Endometrium (tissue), 2 donors: ENCODE measurements at regions not wholly inside any gene's neighbourhood (a gene's known extent, or its start where the extent isn't known, plus 50 kb on each side); places are given as distances from the start of the nearest gene placed in this dataset.
"Not testable (repeated sequence)": the region's sequence is repeated elsewhere in the genome, so short reads cannot be mapped to it uniquely, and the experiment has no call there.

Source experiments
- FAIRE-seq: peaks from 2 replicates; lab custom pipeline; 2012; peaks lifted over from hg19 to GRCh38; lab: Jason Lieb, UNC
- donor health status: control.
- donor health status: control.

GRCh38 chr17:71646890-71647289 is 473.9 kb upstream of the SOX9 start:
- FAIRE-seq = not testable (repeated sequence)

- not testable (repeated sequence) for FAIRE-seq
Measured at GRCh38 chr17:71648342-71648741, 472.5 kb upstream of the SOX9 start.

GRCh38 chr17:71649941-71650350 is 470.9 kb upstream of the SOX9 start:
- no peak for FAIRE-seq

- no peak for FAIRE-seq
Measured at GRCh38 chr17:71655542-71655941, 465.3 kb upstream of the SOX9 start.

- no peak for FAIRE-seq
Measured at GRCh38 chr17:71656964-71657858, 463.6 kb upstream of the SOX9 start.

GRCh38 chr17:71658996-71659395 is 461.8 kb upstream of the SOX9 start:
- FAIRE-seq = no peak

DNA sequence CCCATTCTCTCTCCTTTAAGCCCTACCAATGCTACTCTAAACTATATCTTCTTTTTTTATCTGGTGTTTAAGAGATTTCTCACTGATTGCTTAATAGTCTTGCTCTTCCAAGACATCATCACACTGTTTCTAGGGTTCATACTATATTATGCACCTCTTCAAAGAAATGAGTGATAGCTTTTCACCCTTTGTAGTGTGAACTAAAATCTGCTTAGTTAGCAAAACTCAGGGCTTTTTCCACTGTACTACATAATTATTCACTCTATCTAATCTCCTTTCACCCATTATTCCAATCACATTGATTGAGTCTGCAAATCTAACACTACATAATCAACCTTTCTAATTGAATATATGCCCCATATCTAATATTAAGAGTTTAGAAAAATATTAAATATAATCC is 456.0 kb upstream of the SOX9 start:
- no peak for FAIRE-seq

DNA sequence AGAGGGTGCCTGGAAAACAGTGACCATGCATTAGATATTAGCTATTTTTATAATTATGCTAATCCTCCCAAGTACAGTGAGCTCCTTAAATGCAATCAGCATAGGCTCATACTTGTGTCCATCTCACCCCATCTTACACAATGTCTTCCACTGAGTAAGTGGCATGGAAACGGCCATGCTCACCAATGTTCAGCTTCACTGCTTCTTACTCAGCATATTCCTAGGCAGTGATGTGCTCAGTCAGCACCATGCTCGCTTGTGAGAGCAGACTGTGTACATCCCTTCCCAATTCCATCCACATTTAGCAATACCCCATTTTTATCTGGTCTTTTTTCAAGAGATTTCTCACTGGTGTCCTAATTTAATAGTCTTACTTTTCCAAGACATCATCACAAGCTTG is 454.8 kb upstream of the SOX9 start:
- no peak for FAIRE-seq

- FAIRE-seq = no peak
Measured at GRCh38 chr17:71667661-71668060, 453.2 kb upstream of the SOX9 start.

DNA sequence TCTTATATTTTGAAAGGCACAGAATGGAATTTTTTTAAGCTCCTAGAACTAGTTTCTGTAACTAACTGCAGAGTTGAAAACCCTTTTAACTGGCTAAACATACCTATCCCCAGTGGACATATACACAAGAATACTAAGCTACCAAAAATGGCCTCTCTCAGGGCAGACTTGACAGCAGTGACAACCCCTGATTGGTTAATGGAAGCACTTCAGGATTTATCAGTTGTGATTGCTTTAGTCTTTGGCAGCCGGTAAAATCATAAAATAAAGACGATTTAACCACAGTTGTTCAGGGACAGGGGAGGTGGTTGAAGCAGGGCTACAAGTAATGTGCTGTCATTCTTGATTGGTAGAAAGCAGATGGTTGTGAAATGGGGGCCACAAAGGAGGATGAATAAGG is 452.0 kb upstream of the SOX9 start:
- FAIRE-seq = no peak

DNA sequence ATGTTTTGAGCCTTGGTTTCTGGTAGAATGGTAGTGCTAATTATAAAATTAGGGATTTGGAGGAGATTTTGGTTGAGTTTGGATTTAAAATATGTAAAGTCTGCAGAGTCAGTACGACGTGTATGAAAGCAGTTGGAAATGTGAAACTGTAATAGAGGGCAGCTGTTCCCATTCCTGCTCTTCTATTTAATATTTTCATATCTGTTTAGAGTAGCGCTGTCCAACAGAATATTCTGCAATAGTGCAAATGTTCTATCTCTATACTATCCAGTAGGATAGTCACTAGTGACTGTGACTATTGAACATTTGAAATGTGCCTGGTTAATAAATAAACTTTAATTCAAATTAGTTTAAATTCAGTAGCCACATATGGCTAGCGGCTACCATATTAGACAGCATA is 443.4 kb upstream of the SOX9 start:
- no peak for FAIRE-seq

DNA sequence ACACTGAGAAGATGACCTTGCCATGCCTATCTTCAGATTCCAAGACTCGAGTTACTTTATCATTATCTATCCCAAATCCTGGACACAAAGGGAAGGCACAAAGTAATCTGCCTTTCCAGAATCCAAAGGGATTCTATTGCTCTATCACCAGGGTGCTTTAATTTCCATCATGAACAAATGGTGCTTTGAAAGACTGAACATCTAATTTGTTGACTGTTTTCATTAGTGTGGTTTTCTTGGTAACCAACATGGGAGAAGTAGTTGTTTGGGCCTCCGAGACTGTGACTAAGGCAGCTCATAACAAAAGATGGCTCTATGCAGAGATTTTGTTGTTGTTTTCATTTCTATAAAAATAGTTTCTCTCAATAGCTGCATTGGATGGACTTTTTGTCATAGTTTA is 441.0 kb upstream of the SOX9 start:
- no peak for FAIRE-seq

DNA sequence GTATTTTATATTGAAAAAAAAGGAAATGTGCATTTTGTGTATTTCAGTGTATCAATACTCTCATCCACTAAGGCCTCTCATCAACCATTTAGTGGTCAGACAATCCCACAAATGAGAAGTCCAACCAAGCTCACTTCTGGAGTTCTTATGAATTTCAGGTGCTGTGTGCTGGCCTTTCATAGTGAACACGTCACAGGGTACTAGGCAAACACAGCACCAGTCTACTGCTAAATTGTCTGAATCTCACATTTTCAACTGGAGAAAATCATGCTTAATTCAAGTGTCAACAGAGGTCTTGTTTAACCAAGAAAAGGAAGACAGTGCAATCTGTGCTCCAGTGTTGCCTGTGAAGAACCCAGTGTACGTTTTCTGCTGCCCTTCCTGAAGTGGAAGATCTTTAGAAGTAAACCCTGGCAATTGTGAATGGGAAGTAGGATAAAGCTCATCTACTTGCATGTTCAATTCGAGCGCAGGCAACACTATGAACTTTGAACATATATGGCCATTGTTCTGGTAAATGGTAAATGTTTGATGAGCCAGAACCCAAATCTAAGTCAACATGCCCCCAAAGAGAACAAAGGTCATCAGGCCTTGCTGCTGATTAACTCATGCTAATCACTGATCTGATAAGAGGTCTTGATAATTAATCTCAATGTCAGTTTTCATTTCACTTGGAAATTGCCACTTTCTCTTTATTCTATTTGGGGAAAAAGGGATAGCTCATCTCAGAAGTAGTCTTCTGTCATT is 439.2 kb upstream of the SOX9 start:
- no peak for FAIRE-seq

DNA sequence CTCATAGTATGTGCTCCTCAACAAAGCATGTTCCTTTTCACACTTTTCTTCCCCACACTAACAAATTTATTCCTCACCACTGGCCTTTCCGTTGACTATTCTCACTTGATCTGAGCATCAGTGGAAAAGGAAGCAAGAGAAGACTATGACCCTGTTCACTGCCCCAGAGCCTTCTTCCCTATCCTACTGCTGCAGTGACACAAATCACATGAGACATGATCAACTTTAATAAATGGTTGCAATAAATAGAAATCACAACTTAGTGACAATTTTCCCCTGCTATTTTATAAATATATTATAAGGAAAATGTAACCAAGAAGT is 438.7 kb upstream of the SOX9 start:
- FAIRE-seq = no peak

DNA sequence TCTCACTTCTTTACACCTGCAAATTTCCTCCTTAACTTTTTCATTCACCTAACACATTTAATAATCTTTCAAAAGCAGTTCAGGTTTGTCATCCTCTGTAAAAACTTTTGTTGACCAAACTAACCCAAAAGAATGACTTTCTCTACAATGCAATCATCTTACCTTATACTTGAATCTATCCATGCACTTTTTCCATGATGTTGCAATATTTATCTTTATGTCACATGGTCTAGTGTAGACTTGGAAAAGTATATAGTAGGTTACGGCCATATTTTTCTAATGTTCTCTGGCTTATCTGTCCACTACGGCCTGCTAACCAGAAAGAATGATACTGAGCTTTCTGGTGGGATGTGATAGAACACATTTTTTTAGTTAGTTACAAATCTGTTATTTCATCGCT is 431.0 kb upstream of the SOX9 start:
- FAIRE-seq = no peak

DNA sequence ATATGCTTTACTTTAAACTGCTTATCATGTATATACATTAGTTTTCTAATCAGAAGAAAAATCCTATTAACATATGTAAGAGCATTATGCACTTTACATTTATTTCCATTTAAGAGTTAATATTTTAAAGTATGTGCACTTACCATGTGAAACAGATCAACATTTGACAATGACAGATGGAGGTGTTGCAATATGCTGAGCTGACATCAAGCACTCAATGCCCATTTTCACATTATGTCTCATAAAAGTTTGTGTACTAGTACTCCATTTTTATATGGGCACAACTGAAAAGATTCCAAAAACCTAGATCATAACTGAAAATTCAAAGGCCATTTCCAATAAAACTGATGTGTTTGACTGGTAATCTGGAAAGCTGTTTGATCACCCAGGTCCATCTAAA is 420.9 kb upstream of the SOX9 start:
- no peak for FAIRE-seq

GRCh38 chr17:71703701-71704100 is 417.1 kb upstream of the SOX9 start:
- FAIRE-seq = no peak

- no peak for FAIRE-seq
Measured at GRCh38 chr17:71709271-71709890, 411.4 kb upstream of the SOX9 start.

DNA sequence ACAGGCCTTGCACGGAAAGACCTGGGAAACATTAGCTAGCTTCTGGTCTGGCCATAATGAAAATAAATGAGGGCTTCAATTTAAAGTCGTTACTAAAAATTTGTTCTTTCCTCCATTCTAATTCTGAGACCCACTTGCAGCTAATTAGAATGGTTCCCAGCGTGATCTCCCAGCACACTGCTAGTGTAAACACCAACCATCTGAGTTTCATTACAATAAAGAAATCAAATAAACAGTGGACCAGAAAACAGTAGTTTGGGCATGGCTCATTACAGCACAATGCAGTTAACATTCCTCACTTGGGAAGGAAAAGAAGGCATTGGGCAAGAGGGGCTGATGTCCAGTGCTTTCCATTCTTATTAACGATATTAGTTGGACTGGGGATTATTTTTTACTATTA is 410.9 kb upstream of the SOX9 start:
- no peak for FAIRE-seq

DNA sequence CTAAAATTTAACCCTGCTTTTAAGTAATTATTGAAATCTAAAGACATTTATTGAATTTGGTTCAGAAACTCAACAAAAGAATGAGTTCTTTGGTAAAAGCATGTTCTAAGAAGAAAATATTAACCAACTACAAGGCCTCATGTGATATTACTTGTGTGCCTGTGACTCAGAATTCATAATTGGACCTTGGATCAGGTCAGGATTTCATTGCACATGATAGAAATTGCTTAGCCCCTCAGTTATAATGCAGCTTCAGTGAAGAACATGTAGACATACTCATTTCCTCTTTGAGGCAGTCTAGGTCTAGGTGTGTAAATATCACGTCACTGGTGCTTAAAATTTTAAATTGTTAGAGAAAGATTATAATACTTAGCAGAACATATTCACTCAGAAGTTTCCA is 410.0 kb upstream of the SOX9 start:
- FAIRE-seq = no peak

GRCh38 chr17:71713846-71714245 is 407.0 kb upstream of the SOX9 start:
- no peak for FAIRE-seq

DNA sequence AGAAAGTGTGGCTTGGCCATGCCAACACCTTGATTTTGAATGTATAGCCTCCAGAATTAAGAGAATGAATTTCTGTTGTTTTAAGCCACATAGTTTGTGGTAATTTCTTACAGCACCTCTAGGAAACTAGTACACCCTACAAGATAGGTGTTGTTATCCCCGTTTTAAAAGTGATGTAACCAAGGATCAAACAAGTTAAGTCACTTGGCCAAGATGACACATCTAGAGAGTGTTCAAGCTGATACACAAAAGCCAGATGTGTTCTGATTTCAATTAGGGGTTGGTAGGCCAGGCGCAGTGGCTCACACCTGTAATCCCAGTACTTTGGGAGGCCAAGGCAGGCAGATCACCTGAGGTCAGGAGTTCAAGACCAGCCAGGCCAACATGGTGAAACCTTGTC is 396.5 kb upstream of the SOX9 start:
- FAIRE-seq = no peak

- no peak for FAIRE-seq
Measured at GRCh38 chr17:71725811-71726210, 395.0 kb upstream of the SOX9 start.
